ENCODE measurements at regions not wholly inside any gene's neighbourhood (a gene's known extent, or its start where the extent isn't known, plus 50 kb on each side); places are given as distances from the start of the nearest gene placed in this dataset.
A peak's percentile ranks its signal among the peaks of the same experiment; 100 is the strongest.

- Mint-ChIP-seq H3K36me3 (ENCODE audit: low read depth) (no peaks in the 10 kb centered on the region), H3K27ac (no peak overlapping the region), H3K4me1 (peaks cover 25% of the 10 kb centered on the region), H3K4me3 (no peak overlapping the region), H3K9me3 (no peaks in the 10 kb centered on the region), H3K27me3 (ENCODE audit: low read depth, poor library complexity) (peaks cover 10% of the 10 kb centered on the region)
- TF ChIP-seq CTCF (IDR thresholded peaks at IDR 0.05), result no peak
- DNase-seq, result no peak
Observed at GRCh38 chr11:42768576-42768975, 543.2 kb upstream of the API5 start.

GRCh38 chr11:42770444-42771065 is 541.2 kb upstream of the API5 start:
- Mint-ChIP-seq H3K27me3 (ENCODE audit: low read depth, poor library complexity) (peaks cover 7% of the 10 kb centered on the region), H3K4me1 (peaks cover 26% of the 10 kb centered on the region), H3K27ac (no peak overlapping the region), H3K9me3 (no peaks in the 10 kb centered on the region), H3K4me3 (no peak overlapping the region), H3K36me3 (ENCODE audit: low read depth) (no peaks in the 10 kb centered on the region)
- DNase-seq, result peak; percentile 32
- peak; percentile 73 for TF ChIP-seq CTCF (IDR thresholded peaks at IDR 0.05)

- Mint-ChIP-seq H3K27me3 (ENCODE audit: low read depth, poor library complexity) (peaks cover 4% of the 10 kb centered on the region), H3K9me3 (no peaks in the 10 kb centered on the region), H3K4me1 (peaks cover 11% of the 10 kb centered on the region), H3K4me3 (no peak overlapping the region), H3K36me3 (ENCODE audit: low read depth) (no peaks in the 10 kb centered on the region), H3K27ac (no peak overlapping the region)
- no peak for DNase-seq
- TF ChIP-seq CTCF (IDR thresholded peaks at IDR 0.05), result no peak
Observed at GRCh38 chr11:42772886-42773285, 538.9 kb upstream of the API5 start.

- no peak for DNase-seq
- no peaks in the 10 kb centered on the region for H3K36me3 Mint-ChIP-seq (ENCODE audit: low read depth)
- H3K4me3 Mint-ChIP-seq, result no peak overlapping the region
- H3K27ac Mint-ChIP-seq, result no peak overlapping the region
- H3K27me3 Mint-ChIP-seq (ENCODE audit: low read depth, poor library complexity), result peaks cover 4% of the 10 kb centered on the region
- no peaks in the 10 kb centered on the region for H3K9me3 Mint-ChIP-seq
- H3K4me1 Mint-ChIP-seq, result peaks cover 11% of the 10 kb centered on the region
- TF ChIP-seq CTCF (IDR thresholded peaks at IDR 0.05), result no peak
Observed at GRCh38 chr11:42773729-42774128, 538.1 kb upstream of the API5 start.

- no peak for DNase-seq
- peaks cover 4% of the 10 kb centered on the region for H3K27me3 Mint-ChIP-seq (ENCODE audit: low read depth, poor library complexity)
- no peaks in the 10 kb centered on the region for H3K36me3 Mint-ChIP-seq (ENCODE audit: low read depth)
- H3K9me3 Mint-ChIP-seq, result no peaks in the 10 kb centered on the region
- no peak for TF ChIP-seq CTCF (IDR thresholded peaks at IDR 0.05)
- peaks cover 11% of the 10 kb centered on the region for H3K4me1 Mint-ChIP-seq
- no peak overlapping the region for H3K4me3 Mint-ChIP-seq
- H3K27ac Mint-ChIP-seq, result no peak overlapping the region
Observed at GRCh38 chr11:42774567-42774966, 537.2 kb upstream of the API5 start.

- no peaks in the 10 kb centered on the region for H3K9me3 Mint-ChIP-seq
- H3K4me3 Mint-ChIP-seq, result no peak overlapping the region
- no peak overlapping the region for H3K27ac Mint-ChIP-seq
- no peaks in the 10 kb centered on the region for H3K27me3 Mint-ChIP-seq (ENCODE audit: low read depth, poor library complexity)
- no peak for TF ChIP-seq CTCF (IDR thresholded peaks at IDR 0.05)
- no peaks in the 10 kb centered on the region for H3K36me3 Mint-ChIP-seq (ENCODE audit: low read depth)
- no peak for DNase-seq
- peaks cover 11% of the 10 kb centered on the region for H3K4me1 Mint-ChIP-seq
Observed at GRCh38 chr11:42777776-42778175, 534.0 kb upstream of the API5 start.
